ENCODE measurements at regions not wholly inside any gene's neighbourhood (a gene's known extent, or its start where the extent isn't known, plus 50 kb on each side); places are given as distances from the start of the nearest gene placed in this dataset.

DNA sequence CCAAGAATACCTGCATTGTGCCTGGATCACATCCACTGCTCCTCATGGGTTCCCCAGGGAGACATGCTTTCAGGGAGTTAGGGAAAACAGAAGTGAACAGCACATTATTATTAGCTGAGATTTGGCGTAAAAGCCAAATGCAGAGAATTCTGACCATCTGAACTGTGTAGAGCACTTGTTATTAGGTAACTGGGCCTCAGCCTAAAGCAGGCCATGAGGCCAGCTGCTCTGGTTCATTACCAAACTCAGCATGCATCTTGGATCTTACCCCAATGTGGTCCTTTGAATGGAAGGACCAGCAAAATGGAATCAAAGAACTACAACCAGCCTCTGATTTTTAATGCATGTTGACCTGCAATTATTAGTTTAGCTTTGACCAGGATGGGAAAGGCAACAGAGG, 322.3 kb downstream of the KCNS3 start:
- no peaks in the 10 kb centered on the region for H3K4me1 ChIP-seq (ENCODE audit: control insufficient read depth, insufficient read depth, low read length, poor library complexity, severe bottlenecking)
- H3K36me3 ChIP-seq (ENCODE audit: control insufficient read depth, insufficient read depth, low read length) = no peaks in the 10 kb centered on the region
- 83 to 92% methylated on average over 1 of the region's 1 CpG for WGBS, 2 experiments (ENCODE audit: insufficient coverage in 2 of 2)
- no peak overlapping the region for H3K4me3 ChIP-seq (ENCODE audit: extremely low read depth, insufficient read depth, low read length, poor library complexity, severe bottlenecking)
- H3K27ac ChIP-seq (ENCODE audit: low read depth, low read length, severe bottlenecking) = no peak overlapping the region
- H3K9me3 ChIP-seq (ENCODE audit: control insufficient read depth, low read length) = no peaks in the 10 kb centered on the region

DNA sequence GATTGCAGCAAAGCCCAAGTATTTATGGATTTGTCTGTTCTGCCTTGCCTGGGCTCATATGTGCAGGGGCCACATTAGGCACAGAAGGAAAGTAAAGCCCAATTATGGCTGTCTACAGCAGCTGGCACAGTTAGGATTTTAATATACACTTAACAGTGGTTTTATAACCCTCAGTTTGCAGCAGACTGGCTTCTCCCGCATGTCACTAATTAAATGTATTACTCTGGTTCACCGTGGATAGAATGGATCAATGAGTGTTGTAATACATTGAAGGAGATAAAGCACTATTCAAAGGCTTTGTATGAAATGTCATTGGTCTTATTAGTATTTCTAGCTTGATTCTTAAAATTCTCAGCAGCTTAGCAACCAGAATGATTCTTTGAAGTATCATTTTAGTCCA, 320.2 kb downstream of the KCNS3 start:
- 100% methylated on average over 1 of the region's 2 CpGs for WGBS, 2 experiments (ENCODE audit: insufficient coverage in 2 of 2)
- Histone ChIP-seq H3K27ac (ENCODE audit: low read depth, low read length, severe bottlenecking) (no peak overlapping the region), H3K9me3 (ENCODE audit: control insufficient read depth, low read length) (no peaks in the 10 kb centered on the region), H3K4me3 (ENCODE audit: extremely low read depth, insufficient read depth, low read length, poor library complexity, severe bottlenecking) (no peak overlapping the region), H3K4me1 (ENCODE audit: control insufficient read depth, insufficient read depth, low read length, poor library complexity, severe bottlenecking) (no peaks in the 10 kb centered on the region), H3K36me3 (ENCODE audit: control insufficient read depth, insufficient read depth, low read length) (no peaks in the 10 kb centered on the region)

DNA sequence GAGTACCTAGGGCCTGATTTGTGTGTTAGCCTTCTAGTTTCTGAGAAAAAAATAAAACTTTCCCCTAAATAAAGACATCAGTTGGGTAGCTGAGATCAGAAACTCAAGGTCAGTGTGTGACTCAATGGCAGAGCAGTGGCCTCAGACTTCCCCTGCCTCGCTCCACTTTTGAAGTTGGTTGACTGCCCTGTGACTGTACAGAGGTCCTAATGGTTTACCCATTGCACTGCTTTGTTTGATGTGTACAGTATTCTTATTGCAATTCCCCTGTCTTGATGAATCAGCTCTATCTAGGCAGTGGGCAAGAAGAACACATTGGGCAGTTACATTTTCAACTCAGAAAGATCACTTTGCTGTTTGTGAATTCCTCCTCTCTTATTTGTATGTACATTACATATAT, 315.7 kb downstream of the KCNS3 start:
- Histone ChIP-seq H3K36me3 (ENCODE audit: control insufficient read depth, insufficient read depth, low read length) (no peaks in the 10 kb centered on the region), H3K4me3 (ENCODE audit: extremely low read depth, insufficient read depth, low read length, poor library complexity, severe bottlenecking) (no peak overlapping the region), H3K9me3 (ENCODE audit: control insufficient read depth, low read length) (no peaks in the 10 kb centered on the region), H3K4me1 (ENCODE audit: control insufficient read depth, insufficient read depth, low read length, poor library complexity, severe bottlenecking) (no peaks in the 10 kb centered on the region), H3K27ac (ENCODE audit: low read depth, low read length, severe bottlenecking) (no peak overlapping the region)
- 100% methylated on average over 1 of the region's 1 CpG for WGBS, 2 experiments (ENCODE audit: insufficient coverage in 2 of 2)

DNA sequence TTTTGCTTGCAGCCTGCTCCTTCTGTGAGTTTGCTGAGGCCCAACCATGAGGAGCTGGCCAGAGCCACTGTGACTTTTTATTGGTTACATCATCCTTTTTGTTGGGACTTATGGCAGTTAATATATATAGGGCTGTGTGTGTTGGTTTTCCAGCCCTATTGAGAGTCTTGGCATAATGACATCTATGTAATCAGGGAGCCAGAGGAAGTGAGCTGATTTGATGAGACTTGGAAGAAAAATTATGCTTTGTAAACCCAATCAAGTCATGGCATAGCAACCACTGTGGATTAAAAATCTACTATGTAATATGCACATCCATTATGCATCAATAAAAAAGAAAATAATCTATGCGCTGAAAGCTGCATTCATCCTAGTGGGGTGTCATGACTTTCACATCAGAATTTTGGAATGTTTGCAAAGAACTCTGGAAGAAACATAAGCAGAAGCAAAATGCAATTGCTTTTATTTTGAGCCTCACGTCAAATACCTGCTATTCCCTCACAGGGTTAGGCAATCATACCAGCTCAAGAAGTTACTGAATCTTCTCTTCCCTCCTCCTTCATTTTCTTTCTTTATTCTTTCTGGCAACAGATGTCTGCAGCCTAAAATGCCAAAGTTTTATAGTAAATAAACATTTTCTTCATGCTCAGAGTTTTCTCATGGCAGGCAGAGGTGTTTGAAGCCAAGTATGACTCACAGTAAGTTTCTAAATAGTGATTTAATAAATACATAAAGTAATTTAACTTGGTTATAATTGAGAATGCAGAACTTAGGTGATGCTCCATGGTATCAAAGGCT, 308.5 kb downstream of the KCNS3 start:
- WGBS, 2 experiments (ENCODE audit: insufficient coverage in 2 of 2) = 0 to 38% methylated on average over 1 to 2 of the region's 2 CpGs
- no peaks in the 10 kb centered on the region for H3K9me3 ChIP-seq (ENCODE audit: control insufficient read depth, low read length)
- no peak overlapping the region for H3K27ac ChIP-seq (ENCODE audit: low read depth, low read length, severe bottlenecking)
- no peak overlapping the region for H3K4me3 ChIP-seq (ENCODE audit: extremely low read depth, insufficient read depth, low read length, poor library complexity, severe bottlenecking)
- H3K36me3 ChIP-seq (ENCODE audit: control insufficient read depth, insufficient read depth, low read length) = no peaks in the 10 kb centered on the region
- no peaks in the 10 kb centered on the region for H3K4me1 ChIP-seq (ENCODE audit: control insufficient read depth, insufficient read depth, low read length, poor library complexity, severe bottlenecking)

DNA sequence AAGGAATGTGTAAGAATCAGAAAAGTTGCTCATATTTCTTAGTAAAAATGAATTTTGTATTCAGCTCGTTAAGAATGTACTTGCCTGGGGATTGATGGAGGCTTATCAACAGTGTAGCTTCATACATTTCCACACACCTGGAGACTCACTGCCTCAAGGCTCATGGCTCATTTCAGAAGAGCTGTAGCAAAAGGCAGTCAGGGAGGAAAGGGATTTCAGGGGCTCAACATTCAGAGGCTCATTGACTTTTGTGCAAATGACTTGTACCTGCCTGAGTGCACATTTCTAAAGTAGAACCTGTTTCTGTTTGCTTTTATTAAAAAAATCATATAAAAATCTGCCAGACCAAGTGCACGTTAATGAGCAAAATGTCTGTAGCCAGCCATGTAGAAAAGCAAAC, 304.4 kb downstream of the KCNS3 start:
- 100% methylated on average over 1 of the region's 2 CpGs; no CpG with 5 or more reads in 1 of the 2 experiments for WGBS, 2 experiments (ENCODE audit: insufficient coverage in 2 of 2)
- no peak overlapping the region for H3K4me3 ChIP-seq (ENCODE audit: extremely low read depth, insufficient read depth, low read length, poor library complexity, severe bottlenecking)
- no peak overlapping the region for H3K27ac ChIP-seq (ENCODE audit: low read depth, low read length, severe bottlenecking)

DNA sequence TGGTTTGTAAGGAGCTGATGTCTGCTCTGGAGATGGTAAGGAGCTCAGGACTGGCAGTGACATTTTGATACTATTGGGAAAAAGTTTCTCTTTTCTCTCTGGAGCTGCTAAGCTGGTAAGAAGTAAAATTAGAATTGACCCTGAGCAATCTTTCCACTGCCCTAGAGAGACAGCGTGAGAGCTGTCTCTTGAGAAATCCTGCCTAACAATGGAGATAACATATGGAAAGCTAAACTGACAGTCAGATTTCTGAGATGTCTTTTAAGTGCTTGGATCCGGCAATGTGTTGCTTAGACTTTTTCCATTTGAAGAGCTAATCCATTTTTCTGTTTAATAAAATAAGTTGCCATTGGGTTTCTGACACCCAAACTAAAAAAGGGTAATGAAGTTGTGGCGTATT, 302.4 kb downstream of the KCNS3 start:
- WGBS, 2 experiments (ENCODE audit: insufficient coverage in 2 of 2) = 71 to 82% methylated on average over 1 to 2 of the region's 3 CpGs
- Histone ChIP-seq H3K9me3 (ENCODE audit: control insufficient read depth, low read length) (no peaks in the 10 kb centered on the region), H3K27ac (ENCODE audit: low read depth, low read length, severe bottlenecking) (no peak overlapping the region), H3K4me3 (ENCODE audit: extremely low read depth, insufficient read depth, low read length, poor library complexity, severe bottlenecking) (no peak overlapping the region), H3K4me1 (ENCODE audit: control insufficient read depth, insufficient read depth, low read length, poor library complexity, severe bottlenecking) (no peaks in the 10 kb centered on the region), H3K36me3 (ENCODE audit: control insufficient read depth, insufficient read depth, low read length) (no peaks in the 10 kb centered on the region)

More for the DNA sequence above, 304.4 kb downstream of the KCNS3 start:
- no peaks in the 10 kb centered on the region for H3K4me1 ChIP-seq (ENCODE audit: control insufficient read depth, insufficient read depth, low read length, poor library complexity, severe bottlenecking)
- no peaks in the 10 kb centered on the region for H3K36me3 ChIP-seq (ENCODE audit: control insufficient read depth, insufficient read depth, low read length)
- H3K9me3 ChIP-seq (ENCODE audit: control insufficient read depth, low read length) = no peaks in the 10 kb centered on the region

DNA sequence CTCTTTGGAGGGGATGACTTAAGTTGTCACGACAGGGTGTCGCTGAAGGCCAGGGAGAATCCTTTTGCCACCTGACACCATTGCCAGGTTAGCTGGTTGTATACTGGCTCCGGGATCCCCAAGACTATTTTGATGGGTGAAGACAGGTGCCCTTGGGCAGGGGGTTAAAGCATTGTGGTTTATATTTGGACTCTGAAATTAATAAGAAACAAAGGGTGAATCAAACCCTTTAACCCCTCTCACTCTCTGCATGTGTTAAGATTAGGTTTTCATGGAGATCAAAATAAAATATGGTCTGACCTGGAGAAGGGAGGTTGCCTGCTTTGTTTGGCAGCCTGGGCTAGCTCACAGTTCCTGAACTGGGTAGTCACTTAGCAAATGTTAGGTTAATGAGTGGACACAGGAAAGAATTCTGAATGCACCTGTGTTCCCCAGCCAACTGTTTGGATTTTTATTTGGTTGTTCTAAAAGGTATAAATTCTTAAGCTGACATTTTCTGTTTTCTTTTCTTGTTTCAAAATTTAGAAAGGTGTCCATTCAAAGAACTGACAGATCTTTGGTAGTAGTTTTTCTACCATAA, 301.7 kb downstream of the KCNS3 start:
- Histone ChIP-seq H3K36me3 (ENCODE audit: control insufficient read depth, insufficient read depth, low read length) (no peaks in the 10 kb centered on the region), H3K4me3 (ENCODE audit: extremely low read depth, insufficient read depth, low read length, poor library complexity, severe bottlenecking) (no peak overlapping the region), H3K27ac (ENCODE audit: low read depth, low read length, severe bottlenecking) (no peak overlapping the region), H3K9me3 (ENCODE audit: control insufficient read depth, low read length) (no peaks in the 10 kb centered on the region), H3K4me1 (ENCODE audit: control insufficient read depth, insufficient read depth, low read length, poor library complexity, severe bottlenecking) (no peaks in the 10 kb centered on the region)
- 76% methylated on average over 2 of the region's 3 CpGs; no CpG with 5 or more reads in 1 of the 2 experiments for WGBS, 2 experiments (ENCODE audit: insufficient coverage in 2 of 2)

DNA sequence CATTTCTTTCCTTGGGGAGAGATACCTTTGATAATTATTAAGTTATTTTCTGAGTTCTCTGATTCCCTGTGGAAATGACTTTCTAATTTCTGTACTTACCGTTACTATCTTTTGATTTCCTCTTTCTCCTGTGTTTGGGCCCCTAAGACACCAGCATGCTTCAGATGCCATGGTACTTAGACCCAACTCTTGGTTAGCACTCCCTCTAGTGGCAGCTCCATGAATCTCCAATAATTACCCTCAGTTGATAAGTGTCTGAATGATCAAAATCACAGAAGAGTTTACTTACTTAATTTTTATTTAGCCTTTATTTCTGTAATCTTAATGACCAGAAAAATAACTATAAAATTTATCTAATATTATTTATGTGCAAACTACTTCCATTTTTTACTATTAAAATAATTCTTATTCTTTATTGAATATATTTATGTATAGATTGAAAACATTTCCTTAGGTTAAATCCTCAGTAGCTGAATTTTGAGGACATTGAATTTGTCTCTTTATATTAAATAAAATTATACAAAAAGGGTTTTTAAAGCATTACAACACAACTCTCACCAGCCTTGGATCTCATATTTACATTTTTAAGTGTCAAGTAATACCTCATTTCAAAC, 300.4 kb downstream of the KCNS3 start:
- H3K27ac ChIP-seq (ENCODE audit: low read depth, low read length, severe bottlenecking) = no peak overlapping the region
- H3K4me1 ChIP-seq (ENCODE audit: control insufficient read depth, insufficient read depth, low read length, poor library complexity, severe bottlenecking) = no peaks in the 10 kb centered on the region
- 33 to 100% methylated on average over 1 of the region's 1 CpG for WGBS, 2 experiments (ENCODE audit: insufficient coverage in 2 of 2)
- no peaks in the 10 kb centered on the region for H3K9me3 ChIP-seq (ENCODE audit: control insufficient read depth, low read length)
- H3K4me3 ChIP-seq (ENCODE audit: extremely low read depth, insufficient read depth, low read length, poor library complexity, severe bottlenecking) = no peak overlapping the region
- no peaks in the 10 kb centered on the region for H3K36me3 ChIP-seq (ENCODE audit: control insufficient read depth, insufficient read depth, low read length)

DNA sequence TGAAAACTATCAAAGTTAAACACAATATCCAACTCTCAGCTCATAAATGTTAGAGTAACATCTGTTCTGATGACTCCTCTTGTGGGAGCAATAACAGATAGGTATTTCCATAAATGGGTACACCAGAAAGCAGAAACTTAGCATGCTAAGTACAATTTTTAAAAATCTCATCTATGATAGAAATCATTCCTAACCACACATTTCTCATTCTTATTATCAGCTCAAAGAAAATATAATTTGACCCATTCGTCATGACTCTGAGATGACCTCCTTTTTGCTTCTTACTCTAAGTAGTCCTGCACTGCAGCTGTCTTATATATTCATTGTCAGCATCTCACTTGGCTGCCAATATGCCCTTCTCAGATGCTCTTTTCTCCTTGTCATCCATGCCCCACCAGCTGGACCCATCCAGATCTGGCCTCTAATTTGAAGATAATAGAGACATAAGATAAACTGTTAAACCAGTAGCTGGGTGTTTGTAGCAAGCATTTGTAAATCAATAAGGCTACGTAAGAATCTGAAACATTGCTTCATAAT, 298.3 kb downstream of the KCNS3 start:
- WGBS, 2 experiments (ENCODE audit: insufficient coverage in 2 of 2) = 79 to 88% methylated on average over 1 of the region's 2 CpGs
- Histone ChIP-seq H3K36me3 (ENCODE audit: control insufficient read depth, insufficient read depth, low read length) (no peaks in the 10 kb centered on the region), H3K4me1 (ENCODE audit: control insufficient read depth, insufficient read depth, low read length, poor library complexity, severe bottlenecking) (no peaks in the 10 kb centered on the region), H3K9me3 (ENCODE audit: control insufficient read depth, low read length) (no peaks in the 10 kb centered on the region), H3K4me3 (ENCODE audit: extremely low read depth, insufficient read depth, low read length, poor library complexity, severe bottlenecking) (no peak overlapping the region), H3K27ac (ENCODE audit: low read depth, low read length, severe bottlenecking) (no peak overlapping the region)

DNA sequence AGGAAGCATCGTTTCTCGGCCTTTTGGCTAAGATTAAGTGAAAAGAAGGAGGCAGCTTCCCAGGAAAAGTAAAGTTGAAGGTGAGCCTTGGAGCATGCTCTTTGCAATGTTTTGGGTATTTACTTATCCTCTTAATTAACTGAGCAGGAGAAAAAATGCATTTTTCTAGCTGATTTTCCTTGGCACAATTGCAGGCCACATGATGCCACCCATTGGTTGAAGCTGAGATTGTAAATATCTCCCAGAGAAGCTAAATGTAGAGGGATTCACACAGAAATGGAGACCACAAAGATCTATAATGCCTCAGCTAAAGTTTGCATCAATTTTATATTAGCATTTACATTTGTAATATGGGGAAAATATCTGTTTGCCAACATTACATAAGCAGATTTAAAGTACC, 294.1 kb downstream of the KCNS3 start:
- Histone ChIP-seq H3K27ac (ENCODE audit: low read depth, low read length, severe bottlenecking) (no peak overlapping the region), H3K4me3 (ENCODE audit: extremely low read depth, insufficient read depth, low read length, poor library complexity, severe bottlenecking) (no peak overlapping the region), H3K9me3 (ENCODE audit: control insufficient read depth, low read length) (no peaks in the 10 kb centered on the region), H3K36me3 (ENCODE audit: control insufficient read depth, insufficient read depth, low read length) (no peaks in the 10 kb centered on the region), H3K4me1 (ENCODE audit: control insufficient read depth, insufficient read depth, low read length, poor library complexity, severe bottlenecking) (peaks cover 11% of the 10 kb centered on the region)
- 95 to 100% methylated on average over 2 of the region's 2 CpGs for WGBS, 2 experiments (ENCODE audit: insufficient coverage in 2 of 2)
